Cardiac muscle cell (in vitro differentiated cells and primary cell): ENCODE measurements at regions not wholly inside any gene's neighbourhood (a gene's known extent, or its start where the extent isn't known, plus 50 kb on each side); places are given as distances from the start of the nearest gene placed in this dataset.
A peak's percentile ranks its signal among the peaks of the same experiment; 100 is the strongest.

ENCODE experiments used
- DNase-seq, 2 donors: peaks; one replicate each; pipeline versions ENCODE4 v3.0.0 to v3.0.0-alpha.2; 2010 to 2017; ENCODE audit warnings: low read depth in 1 of 2, low spot score in 1 of 2
- H3K27ac ChIP-seq: fragments of 200-600 bp; sonication (generic); 2 replicates; pipeline ENCODE4 v1.5.1; 2016
- H3K27me3 ChIP-seq: fragments of 200-600 bp; sonication (generic); 2 replicates; pipeline ENCODE4 v1.6.0; 2016; ENCODE audit warnings: control low read depth
- H3K36me3 ChIP-seq: fragments of 200-600 bp; sonication (generic); 2 replicates; pipeline ENCODE4 v1.5.1; 2016; ENCODE audit warnings: control low read depth
- H3K4me1 ChIP-seq: fragments of 200-600 bp; sonication (generic); 2 replicates; pipeline ENCODE4 v1.8.1; 2017; ENCODE audit warnings: low read depth, mild to moderate bottlenecking, mixed run types
- H3K4me3 ChIP-seq: fragments of 200-600 bp; sonication (generic); 2 replicates; pipeline ENCODE4 v1.5.1; 2016; ENCODE audit warnings: mild to moderate bottlenecking
- H3K9me3 ChIP-seq: fragments of 200-600 bp; sonication (generic); 2 replicates; pipeline ENCODE4 v1.5.1; 2017; ENCODE audit warnings: low read depth, mild to moderate bottlenecking, control low read depth
- CTCF ChIP-seq: IDR thresholded peaks from 2 replicates; pipeline ENCODE4 v1.5.1; 2012; ENCODE audit warnings: low read depth, mild to moderate bottlenecking, low read length

- no peak for TF ChIP-seq CTCF
- no peak for DNase-seq
- H3K4me1 ChIP-seq = no peaks in the 10 kb centered on the region
- no peaks in the 10 kb centered on the region for H3K27me3 ChIP-seq
- H3K27ac ChIP-seq = no peak overlapping the region
- no peak overlapping the region for H3K4me3 ChIP-seq
- H3K36me3 ChIP-seq = no peaks in the 10 kb centered on the region
- H3K9me3 ChIP-seq = no peaks in the 10 kb centered on the region
These were observed 1270.6 kb downstream of the KCNT2 start for GRCh38 chr1:195337646-195338045.

GRCh38 chr1:195336812-195337211, 1271.4 kb downstream of the KCNT2 start:
- H3K27me3 ChIP-seq = no peaks in the 10 kb centered on the region
- H3K36me3 ChIP-seq = no peaks in the 10 kb centered on the region
- no peak for DNase-seq
- no peak overlapping the region for H3K4me3 ChIP-seq
- H3K27ac ChIP-seq = no peak overlapping the region
- TF ChIP-seq CTCF = no peak
- no peaks in the 10 kb centered on the region for H3K9me3 ChIP-seq
- no peaks in the 10 kb centered on the region for H3K4me1 ChIP-seq

DNA sequence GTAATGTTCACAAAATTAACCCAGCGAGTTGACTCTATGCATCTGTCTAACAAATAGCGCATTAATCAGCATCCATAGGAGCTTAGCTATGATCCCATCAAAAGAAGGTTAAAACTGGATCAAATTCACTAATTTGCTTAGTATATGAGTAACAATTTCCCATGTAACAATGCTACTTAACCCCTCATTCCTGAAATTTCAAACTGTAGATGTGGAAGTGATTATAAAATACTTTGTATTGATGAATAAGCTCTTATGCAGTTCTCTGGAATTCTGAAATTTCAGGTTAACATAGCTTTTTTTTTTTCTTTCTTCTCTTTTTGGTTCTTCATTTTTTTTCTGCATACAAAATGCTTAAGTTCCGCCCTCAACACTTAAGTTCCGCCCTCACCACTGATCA, 1272.7 kb downstream of the KCNT2 start:
- no peaks in the 10 kb centered on the region for H3K9me3 ChIP-seq
- no peak for DNase-seq
- no peak overlapping the region for H3K4me3 ChIP-seq
- no peaks in the 10 kb centered on the region for H3K4me1 ChIP-seq
- no peak for TF ChIP-seq CTCF
- H3K27ac ChIP-seq = no peak overlapping the region
- no peaks in the 10 kb centered on the region for H3K27me3 ChIP-seq
- no peaks in the 10 kb centered on the region for H3K36me3 ChIP-seq

DNA sequence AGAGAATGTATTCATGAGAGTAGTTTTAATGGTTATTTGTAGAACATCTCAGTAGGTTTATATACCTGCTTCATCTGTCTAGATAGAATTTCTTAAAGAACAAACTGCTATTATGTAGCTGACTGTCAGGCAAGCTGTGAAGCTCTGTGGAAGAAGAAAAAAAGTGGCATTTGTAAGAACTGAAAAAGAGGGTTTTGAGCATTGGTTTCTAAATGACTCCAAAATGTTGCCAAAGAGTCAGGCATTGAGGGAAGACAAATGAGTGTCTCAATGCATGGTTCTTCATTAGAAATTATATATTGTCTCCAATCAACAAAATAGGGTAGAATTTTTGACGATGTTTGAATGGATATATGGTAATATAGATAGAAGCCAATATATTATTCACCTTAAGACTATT, 1276.1 kb downstream of the KCNT2 start:
- Histone ChIP-seq H3K36me3 (no peaks in the 10 kb centered on the region), H3K4me1 (peaks cover 27% of the 10 kb centered on the region), H3K27ac (no peak overlapping the region), H3K27me3 (no peaks in the 10 kb centered on the region), H3K9me3 (no peaks in the 10 kb centered on the region), H3K4me3 (no peak overlapping the region)
- no peak for DNase-seq
- TF ChIP-seq CTCF = no peak

DNA sequence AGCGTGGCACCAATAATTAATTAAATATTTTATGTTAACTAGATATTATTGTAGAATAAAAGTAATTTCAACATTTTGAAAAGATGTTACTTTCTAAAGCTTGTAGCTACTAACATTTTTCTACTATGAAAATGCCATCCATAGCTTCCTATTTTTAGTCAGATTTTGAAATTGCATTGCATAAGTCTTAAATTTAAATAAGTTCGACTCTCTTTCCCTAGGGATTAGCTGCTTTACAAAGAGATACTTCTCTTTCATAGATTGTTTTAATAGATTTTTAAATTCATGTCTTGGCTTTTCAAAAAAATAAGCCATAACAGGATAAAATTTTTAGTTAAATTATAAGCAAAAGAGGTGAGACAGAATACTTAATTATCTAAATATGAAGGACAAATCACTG, 1279.6 kb downstream of the KCNT2 start:
- no peak for TF ChIP-seq CTCF
- H3K4me3 ChIP-seq = no peak overlapping the region
- H3K27me3 ChIP-seq = no peaks in the 10 kb centered on the region
- DNase-seq = no peak
- H3K9me3 ChIP-seq = no peaks in the 10 kb centered on the region
- peaks cover 29% of the 10 kb centered on the region for H3K4me1 ChIP-seq
- H3K27ac ChIP-seq = peak overlapping the region; percentile 85
- no peaks in the 10 kb centered on the region for H3K36me3 ChIP-seq

DNA sequence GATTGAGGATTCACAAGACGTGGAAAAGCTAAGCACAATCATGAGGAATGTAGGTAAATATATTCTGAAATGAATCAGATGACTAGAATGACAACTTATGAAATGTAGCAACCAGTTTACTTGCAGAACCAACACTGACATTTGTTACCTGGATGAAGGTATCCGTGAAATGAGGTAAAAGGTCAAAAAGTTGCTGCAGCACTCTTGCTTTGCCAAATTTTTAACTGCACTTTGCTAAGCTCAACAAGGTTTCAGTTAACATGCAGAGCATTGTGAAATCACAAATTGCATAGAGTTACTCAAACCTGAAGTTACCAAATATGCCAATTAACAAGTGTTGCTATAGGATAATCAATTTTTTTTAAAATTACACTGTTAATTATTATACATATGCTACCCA, 1280.1 kb downstream of the KCNT2 start:
- H3K27ac ChIP-seq = peak overlapping the region; percentile 85
- H3K27me3 ChIP-seq = no peaks in the 10 kb centered on the region
- H3K9me3 ChIP-seq = no peaks in the 10 kb centered on the region
- no peak overlapping the region for H3K4me3 ChIP-seq
- no peak for DNase-seq
- H3K36me3 ChIP-seq = no peaks in the 10 kb centered on the region
- H3K4me1 ChIP-seq = peaks cover 29% of the 10 kb centered on the region
- no peak for TF ChIP-seq CTCF
